Activated naive CD4-positive, alpha-beta T cell treated with anti-CD3 and anti-CD28 coated beads, Interleukin-2, amount 10 ng/mL, durations not matched to agents 7 days and 5 days (primary cell): ENCODE measurements at regions not wholly inside any gene's neighbourhood (a gene's known extent, or its start where the extent isn't known, plus 50 kb on each side); places are given as distances from the start of the nearest gene placed in this dataset.
A peak's percentile ranks its signal among the peaks of the same experiment; 100 is the strongest.

ENCODE experiments used
- CTCF ChIA-PET: fragments of 350-600 bp; sonication (Branson Sonifier 250); formaldehyde crosslinking; loops from one replicate; lab custom pipeline; 2021; ENCODE audit warnings: antibody characterized with exemption; lab: Charles Lee
- DNase-seq: peaks from one replicate; pipeline ENCODE4 v3.0.0-alpha.2; 2020
- H3K27ac Mint-ChIP-seq: one replicate; pipeline ENCODE4 v1.8.0; 2021; ENCODE audit warnings: mild to moderate bottlenecking, moderate library complexity, mixed read lengths
- H3K27me3 Mint-ChIP-seq: one replicate; pipeline ENCODE4 v1.8.0; 2021; ENCODE audit warnings: mild to moderate bottlenecking, mixed read lengths
- H3K36me3 Mint-ChIP-seq: one replicate; pipeline ENCODE4 v1.8.0; 2021; ENCODE audit warnings: mixed read lengths
- H3K4me1 Mint-ChIP-seq: one replicate; pipeline ENCODE4 v1.8.0; 2021; ENCODE audit warnings: mixed read lengths
- H3K4me3 Mint-ChIP-seq: one replicate; pipeline ENCODE4 v1.8.0; 2021; ENCODE audit warnings: mild to moderate bottlenecking, moderate library complexity, mixed read lengths
- H3K9me3 Mint-ChIP-seq: one replicate; pipeline ENCODE4 v1.8.0; 2021; ENCODE audit warnings: mixed read lengths

DNA sequence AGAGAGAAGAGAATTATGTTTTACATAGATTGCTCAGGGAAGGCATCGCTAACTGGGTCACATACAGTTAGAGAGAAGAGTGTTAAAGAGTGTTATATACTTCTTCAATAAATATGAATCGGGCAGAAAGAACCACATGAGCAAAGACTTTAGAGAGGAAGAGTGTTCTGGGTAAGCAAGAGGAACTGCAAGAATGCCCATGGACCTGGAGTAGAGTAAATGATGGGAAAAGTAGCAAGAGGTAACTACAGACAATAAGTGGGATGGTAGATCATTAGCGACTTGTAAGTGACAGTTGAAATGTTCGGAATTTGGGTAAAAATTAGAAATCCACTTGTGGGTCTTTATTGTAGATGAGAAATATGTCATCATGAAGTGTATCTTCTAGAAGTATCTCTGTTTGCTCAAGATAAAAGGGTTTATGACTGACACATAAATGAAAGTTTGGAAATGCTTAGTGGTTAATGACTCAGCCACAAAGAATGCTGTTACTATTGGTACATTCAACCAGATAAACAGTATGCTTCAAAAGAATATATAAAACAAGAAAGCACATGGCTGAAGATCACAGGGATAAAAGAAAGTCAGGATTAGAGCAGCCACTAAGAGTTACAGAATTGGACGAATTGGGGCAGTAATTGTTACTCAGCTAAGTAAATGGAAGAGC, 229.3 kb downstream of the CASP12 start:
- H3K27me3 Mint-ChIP-seq, result no peaks in the 10 kb centered on the region
- peaks cover 2% of the 10 kb centered on the region for H3K36me3 Mint-ChIP-seq
- H3K27ac Mint-ChIP-seq, result peak overlapping the region; percentile 15
- no peak overlapping the region for H3K4me3 Mint-ChIP-seq
- H3K4me1 Mint-ChIP-seq, result peaks cover 15% of the 10 kb centered on the region
- peaks cover 8% of the 10 kb centered on the region for H3K9me3 Mint-ChIP-seq
- DNase-seq, result no peak
- CTCF ChIA-PET, result interaction anchor here (0.7 kb wide), 1 partner anchor 37 kb away, joined by 3 read pairs; no protein-coding TSS in a partner anchor

- H3K27ac Mint-ChIP-seq, result no peak overlapping the region
- H3K4me3 Mint-ChIP-seq, result no peak overlapping the region
- peaks cover 3% of the 10 kb centered on the region for H3K9me3 Mint-ChIP-seq
- H3K4me1 Mint-ChIP-seq, result peaks cover 16% of the 10 kb centered on the region
- DNase-seq, result no peak
- H3K36me3 Mint-ChIP-seq, result peaks cover 4% of the 10 kb centered on the region
- CTCF ChIA-PET, result no interaction called here
- H3K27me3 Mint-ChIP-seq, result no peaks in the 10 kb centered on the region
Measured at GRCh38 chr11:104666624-104667023, 231.6 kb downstream of the CASP12 start.

DNA sequence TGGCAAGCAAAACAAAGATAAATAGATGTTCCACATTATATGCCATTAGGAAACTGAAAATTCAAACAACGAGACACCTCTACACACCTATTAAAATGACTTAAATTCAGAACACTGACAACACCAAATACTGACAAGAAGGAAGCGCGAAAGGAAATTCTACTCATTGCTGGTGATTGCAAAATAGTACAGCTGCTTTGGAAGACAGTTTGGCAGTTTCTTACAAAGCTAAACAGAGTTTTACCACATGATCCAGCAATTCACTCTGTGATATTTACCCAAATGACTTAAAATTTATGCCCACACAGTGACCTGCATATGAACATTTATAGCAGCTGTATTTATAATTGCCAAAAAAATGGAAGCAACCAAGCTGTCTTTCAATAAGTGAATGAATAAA, 232.6 kb downstream of the CASP12 start:
- CTCF ChIA-PET, result no interaction called here
- H3K27me3 Mint-ChIP-seq, result no peaks in the 10 kb centered on the region

GRCh38 chr11:104663190-104664140, 234.8 kb downstream of the CASP12 start:
- DNase-seq, result no peak
- H3K27ac Mint-ChIP-seq, result no peak overlapping the region
- H3K9me3 Mint-ChIP-seq, result peaks cover 8% of the 10 kb centered on the region
- peaks cover 7% of the 10 kb centered on the region for H3K36me3 Mint-ChIP-seq
- CTCF ChIA-PET, result no interaction called here
- H3K4me1 Mint-ChIP-seq, result peaks cover 4% of the 10 kb centered on the region
- no peaks in the 10 kb centered on the region for H3K27me3 Mint-ChIP-seq
- H3K4me3 Mint-ChIP-seq, result no peak overlapping the region

More for the DNA sequence above, 232.6 kb downstream of the CASP12 start:
- peaks cover 4% of the 10 kb centered on the region for H3K36me3 Mint-ChIP-seq
- no peak overlapping the region for H3K4me3 Mint-ChIP-seq
- no peak for DNase-seq
- peaks cover 12% of the 10 kb centered on the region for H3K4me1 Mint-ChIP-seq
- peaks cover 2% of the 10 kb centered on the region for H3K9me3 Mint-ChIP-seq
- no peak overlapping the region for H3K27ac Mint-ChIP-seq

GRCh38 chr11:104661901-104662300, 236.4 kb downstream of the CASP12 start:
- Mint-ChIP-seq H3K4me3 (no peak overlapping the region), H3K9me3 (peaks cover 11% of the 10 kb centered on the region), H3K4me1 (peaks cover 15% of the 10 kb centered on the region), H3K27ac (no peak overlapping the region), H3K27me3 (no peaks in the 10 kb centered on the region), H3K36me3 (peaks cover 8% of the 10 kb centered on the region)
- DNase-seq, result no peak
- CTCF ChIA-PET, result no interaction called here

DNA sequence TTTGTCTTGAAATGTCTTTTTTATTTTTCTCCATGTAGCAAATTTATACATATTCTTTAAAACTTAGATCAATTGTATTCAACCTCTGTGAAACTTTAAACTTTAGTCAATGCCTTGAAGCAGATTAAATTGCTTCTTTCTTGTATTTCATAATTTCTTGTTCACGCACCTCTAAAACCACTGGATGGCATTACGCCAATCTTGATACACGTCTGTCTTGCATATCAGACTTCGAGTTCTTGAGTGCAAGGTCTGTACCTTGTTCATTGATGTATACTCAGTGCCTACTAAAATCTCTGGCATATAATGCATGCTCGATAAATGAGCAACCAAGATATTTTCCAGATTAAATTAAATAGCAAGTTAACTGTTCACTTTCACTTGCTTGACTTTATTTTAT, 236.8 kb downstream of the CASP12 start:
- Mint-ChIP-seq H3K36me3 (peaks cover 8% of the 10 kb centered on the region), H3K4me1 (peaks cover 19% of the 10 kb centered on the region), H3K9me3 (peaks cover 13% of the 10 kb centered on the region), H3K27ac (no peak overlapping the region), H3K4me3 (no peak overlapping the region), H3K27me3 (no peaks in the 10 kb centered on the region)
- no peak for DNase-seq
- CTCF ChIA-PET, result no interaction called here

- peaks cover 41% of the 10 kb centered on the region for H3K4me1 Mint-ChIP-seq
- H3K36me3 Mint-ChIP-seq, result peaks cover 11% of the 10 kb centered on the region
- no peak overlapping the region for H3K4me3 Mint-ChIP-seq
- no peaks in the 10 kb centered on the region for H3K27me3 Mint-ChIP-seq
- H3K27ac Mint-ChIP-seq, result no peak overlapping the region
- DNase-seq, result no peak
- CTCF ChIA-PET, result no interaction called here
- H3K9me3 Mint-ChIP-seq, result peaks cover 19% of the 10 kb centered on the region
Measured at GRCh38 chr11:104658177-104658576, 240.1 kb downstream of the CASP12 start.

DNA sequence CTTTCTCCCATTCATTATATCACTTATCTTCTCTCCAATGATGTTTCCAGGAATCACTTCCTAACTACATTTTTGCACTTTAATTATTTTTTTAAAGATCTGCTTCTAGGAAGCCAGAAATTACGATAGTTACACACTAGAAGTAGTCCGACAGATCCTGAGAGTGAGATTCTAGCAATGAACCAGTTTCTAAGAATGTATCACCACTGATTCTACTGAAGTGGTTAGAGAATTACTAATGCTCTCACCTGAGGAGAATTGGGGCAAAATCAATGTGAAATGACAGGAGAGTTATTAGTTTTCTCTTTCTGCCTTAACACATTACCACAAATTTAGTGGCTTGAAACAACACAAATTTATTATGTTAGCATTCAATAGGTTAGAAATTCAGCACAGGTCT, 241.2 kb downstream of the CASP12 start:
- Mint-ChIP-seq H3K36me3 (peaks cover 12% of the 10 kb centered on the region), H3K27ac (peak overlapping the region; percentile 26), H3K4me1 (peaks cover 44% of the 10 kb centered on the region), H3K27me3 (no peaks in the 10 kb centered on the region), H3K4me3 (no peak overlapping the region), H3K9me3 (peaks cover 21% of the 10 kb centered on the region)
- CTCF ChIA-PET, result no interaction called here
- DNase-seq, result no peak

GRCh38 chr11:104655066-104655465, 243.2 kb downstream of the CASP12 start:
- H3K9me3 Mint-ChIP-seq, result peaks cover 30% of the 10 kb centered on the region
- H3K27ac Mint-ChIP-seq, result no peak overlapping the region
- no peaks in the 10 kb centered on the region for H3K27me3 Mint-ChIP-seq
- peaks cover 16% of the 10 kb centered on the region for H3K36me3 Mint-ChIP-seq
- CTCF ChIA-PET, result no interaction called here
- H3K4me1 Mint-ChIP-seq, result peaks cover 44% of the 10 kb centered on the region
- no peak for DNase-seq
- no peak overlapping the region for H3K4me3 Mint-ChIP-seq

GRCh38 chr11:104654181-104654813, 244.0 kb downstream of the CASP12 start:
- no peak for DNase-seq
- H3K36me3 Mint-ChIP-seq, result peaks cover 18% of the 10 kb centered on the region
- no peaks in the 10 kb centered on the region for H3K27me3 Mint-ChIP-seq
- peaks cover 46% of the 10 kb centered on the region for H3K4me1 Mint-ChIP-seq
- no peak overlapping the region for H3K4me3 Mint-ChIP-seq
- no peak overlapping the region for H3K27ac Mint-ChIP-seq
- peaks cover 29% of the 10 kb centered on the region for H3K9me3 Mint-ChIP-seq
- CTCF ChIA-PET, result no interaction called here

- Mint-ChIP-seq H3K4me3 (no peak overlapping the region), H3K9me3 (peaks cover 27% of the 10 kb centered on the region), H3K4me1 (peaks cover 49% of the 10 kb centered on the region), H3K27ac (peak overlapping the region; percentile 24), H3K27me3 (no peaks in the 10 kb centered on the region), H3K36me3 (peaks cover 12% of the 10 kb centered on the region)
- CTCF ChIA-PET, result no interaction called here
- no peak for DNase-seq
Measured at GRCh38 chr11:104653407-104653806, 244.9 kb downstream of the CASP12 start.

DNA sequence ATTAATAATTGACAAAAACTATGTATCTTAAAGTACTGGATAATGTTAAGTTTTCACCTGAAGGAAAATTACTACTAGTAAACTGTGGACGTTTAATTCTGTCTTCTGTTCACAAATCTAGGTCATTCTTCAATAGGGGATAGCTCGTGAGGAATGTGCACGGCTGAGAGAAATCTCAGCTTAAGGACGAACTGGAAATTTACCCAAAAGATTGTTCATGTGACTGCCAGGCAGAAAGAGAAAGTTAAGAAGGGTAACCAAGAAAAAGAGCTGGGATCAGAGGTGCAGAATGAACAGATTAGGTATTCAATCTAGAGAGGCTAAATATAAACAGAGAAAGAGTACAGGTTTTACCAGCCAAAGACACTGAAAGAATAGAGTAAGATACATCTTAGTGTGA, 245.3 kb downstream of the CASP12 start:
- Mint-ChIP-seq H3K9me3 (peaks cover 24% of the 10 kb centered on the region), H3K4me3 (no peak overlapping the region), H3K27me3 (no peaks in the 10 kb centered on the region), H3K36me3 (peaks cover 11% of the 10 kb centered on the region), H3K4me1 (peaks cover 49% of the 10 kb centered on the region), H3K27ac (no peak overlapping the region)
- CTCF ChIA-PET, result no interaction called here
- no peak for DNase-seq

DNA sequence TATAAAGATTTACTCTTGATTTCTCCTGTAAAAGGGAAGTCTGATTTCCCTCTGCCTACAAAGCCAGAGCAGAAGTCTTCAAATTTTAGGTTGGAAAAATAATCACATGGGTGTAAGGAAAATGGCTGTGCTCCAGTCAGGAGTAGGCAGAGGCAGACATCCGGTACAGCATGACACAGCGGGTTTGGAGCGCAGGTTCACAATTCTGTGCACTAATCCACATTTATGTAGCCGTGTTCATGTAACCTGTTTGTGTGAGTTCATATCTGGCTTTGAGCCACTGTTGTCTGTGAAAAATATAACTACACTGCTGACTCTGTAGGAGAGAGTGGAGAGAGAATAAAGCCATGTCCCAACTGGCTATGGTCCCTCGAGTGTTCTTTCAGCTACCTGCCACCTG, 248.0 kb downstream of the CASP12 start:
- H3K27ac Mint-ChIP-seq, result no peak overlapping the region
- peaks cover 10% of the 10 kb centered on the region for H3K36me3 Mint-ChIP-seq
- H3K27me3 Mint-ChIP-seq, result no peaks in the 10 kb centered on the region
- DNase-seq, result peak; percentile 23
- peaks cover 24% of the 10 kb centered on the region for H3K4me1 Mint-ChIP-seq
- H3K4me3 Mint-ChIP-seq, result no peak overlapping the region
- H3K9me3 Mint-ChIP-seq, result peaks cover 19% of the 10 kb centered on the region
- CTCF ChIA-PET, result no interaction called here

GRCh38 chr11:104649002-104649401, 249.3 kb downstream of the CASP12 start:
- Mint-ChIP-seq H3K27ac (no peak overlapping the region), H3K9me3 (peaks cover 19% of the 10 kb centered on the region), H3K4me1 (peaks cover 18% of the 10 kb centered on the region), H3K36me3 (peaks cover 10% of the 10 kb centered on the region), H3K27me3 (no peaks in the 10 kb centered on the region), H3K4me3 (no peak overlapping the region)
- no peak for DNase-seq
- CTCF ChIA-PET, result no interaction called here
